ENCODE measurements at regions not wholly inside any gene's neighbourhood (a gene's known extent, or its start where the extent isn't known, plus 50 kb on each side); places are given as distances from the start of the nearest gene placed in this dataset.

DNA sequence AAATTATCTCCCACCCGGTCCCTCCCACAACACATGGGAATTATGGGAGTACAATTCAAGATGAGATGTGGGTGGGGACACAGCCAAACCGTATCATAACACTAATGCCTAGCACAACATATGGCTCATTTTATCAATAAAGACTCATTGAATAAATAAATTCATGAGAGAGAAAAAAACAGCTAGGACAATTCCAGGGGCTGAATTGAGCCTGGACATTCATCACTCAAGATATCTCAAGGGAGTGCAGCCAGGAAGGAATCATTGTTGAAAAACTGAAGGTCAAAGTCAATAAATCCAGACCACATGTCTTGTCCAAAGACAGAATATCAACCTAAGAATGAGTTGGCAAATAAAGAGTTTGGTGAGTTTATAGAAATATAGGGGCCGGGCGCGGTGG, 644.1 kb downstream of the PLPP3 start (continued):
- TF ChIP-seq, protein P1, sequence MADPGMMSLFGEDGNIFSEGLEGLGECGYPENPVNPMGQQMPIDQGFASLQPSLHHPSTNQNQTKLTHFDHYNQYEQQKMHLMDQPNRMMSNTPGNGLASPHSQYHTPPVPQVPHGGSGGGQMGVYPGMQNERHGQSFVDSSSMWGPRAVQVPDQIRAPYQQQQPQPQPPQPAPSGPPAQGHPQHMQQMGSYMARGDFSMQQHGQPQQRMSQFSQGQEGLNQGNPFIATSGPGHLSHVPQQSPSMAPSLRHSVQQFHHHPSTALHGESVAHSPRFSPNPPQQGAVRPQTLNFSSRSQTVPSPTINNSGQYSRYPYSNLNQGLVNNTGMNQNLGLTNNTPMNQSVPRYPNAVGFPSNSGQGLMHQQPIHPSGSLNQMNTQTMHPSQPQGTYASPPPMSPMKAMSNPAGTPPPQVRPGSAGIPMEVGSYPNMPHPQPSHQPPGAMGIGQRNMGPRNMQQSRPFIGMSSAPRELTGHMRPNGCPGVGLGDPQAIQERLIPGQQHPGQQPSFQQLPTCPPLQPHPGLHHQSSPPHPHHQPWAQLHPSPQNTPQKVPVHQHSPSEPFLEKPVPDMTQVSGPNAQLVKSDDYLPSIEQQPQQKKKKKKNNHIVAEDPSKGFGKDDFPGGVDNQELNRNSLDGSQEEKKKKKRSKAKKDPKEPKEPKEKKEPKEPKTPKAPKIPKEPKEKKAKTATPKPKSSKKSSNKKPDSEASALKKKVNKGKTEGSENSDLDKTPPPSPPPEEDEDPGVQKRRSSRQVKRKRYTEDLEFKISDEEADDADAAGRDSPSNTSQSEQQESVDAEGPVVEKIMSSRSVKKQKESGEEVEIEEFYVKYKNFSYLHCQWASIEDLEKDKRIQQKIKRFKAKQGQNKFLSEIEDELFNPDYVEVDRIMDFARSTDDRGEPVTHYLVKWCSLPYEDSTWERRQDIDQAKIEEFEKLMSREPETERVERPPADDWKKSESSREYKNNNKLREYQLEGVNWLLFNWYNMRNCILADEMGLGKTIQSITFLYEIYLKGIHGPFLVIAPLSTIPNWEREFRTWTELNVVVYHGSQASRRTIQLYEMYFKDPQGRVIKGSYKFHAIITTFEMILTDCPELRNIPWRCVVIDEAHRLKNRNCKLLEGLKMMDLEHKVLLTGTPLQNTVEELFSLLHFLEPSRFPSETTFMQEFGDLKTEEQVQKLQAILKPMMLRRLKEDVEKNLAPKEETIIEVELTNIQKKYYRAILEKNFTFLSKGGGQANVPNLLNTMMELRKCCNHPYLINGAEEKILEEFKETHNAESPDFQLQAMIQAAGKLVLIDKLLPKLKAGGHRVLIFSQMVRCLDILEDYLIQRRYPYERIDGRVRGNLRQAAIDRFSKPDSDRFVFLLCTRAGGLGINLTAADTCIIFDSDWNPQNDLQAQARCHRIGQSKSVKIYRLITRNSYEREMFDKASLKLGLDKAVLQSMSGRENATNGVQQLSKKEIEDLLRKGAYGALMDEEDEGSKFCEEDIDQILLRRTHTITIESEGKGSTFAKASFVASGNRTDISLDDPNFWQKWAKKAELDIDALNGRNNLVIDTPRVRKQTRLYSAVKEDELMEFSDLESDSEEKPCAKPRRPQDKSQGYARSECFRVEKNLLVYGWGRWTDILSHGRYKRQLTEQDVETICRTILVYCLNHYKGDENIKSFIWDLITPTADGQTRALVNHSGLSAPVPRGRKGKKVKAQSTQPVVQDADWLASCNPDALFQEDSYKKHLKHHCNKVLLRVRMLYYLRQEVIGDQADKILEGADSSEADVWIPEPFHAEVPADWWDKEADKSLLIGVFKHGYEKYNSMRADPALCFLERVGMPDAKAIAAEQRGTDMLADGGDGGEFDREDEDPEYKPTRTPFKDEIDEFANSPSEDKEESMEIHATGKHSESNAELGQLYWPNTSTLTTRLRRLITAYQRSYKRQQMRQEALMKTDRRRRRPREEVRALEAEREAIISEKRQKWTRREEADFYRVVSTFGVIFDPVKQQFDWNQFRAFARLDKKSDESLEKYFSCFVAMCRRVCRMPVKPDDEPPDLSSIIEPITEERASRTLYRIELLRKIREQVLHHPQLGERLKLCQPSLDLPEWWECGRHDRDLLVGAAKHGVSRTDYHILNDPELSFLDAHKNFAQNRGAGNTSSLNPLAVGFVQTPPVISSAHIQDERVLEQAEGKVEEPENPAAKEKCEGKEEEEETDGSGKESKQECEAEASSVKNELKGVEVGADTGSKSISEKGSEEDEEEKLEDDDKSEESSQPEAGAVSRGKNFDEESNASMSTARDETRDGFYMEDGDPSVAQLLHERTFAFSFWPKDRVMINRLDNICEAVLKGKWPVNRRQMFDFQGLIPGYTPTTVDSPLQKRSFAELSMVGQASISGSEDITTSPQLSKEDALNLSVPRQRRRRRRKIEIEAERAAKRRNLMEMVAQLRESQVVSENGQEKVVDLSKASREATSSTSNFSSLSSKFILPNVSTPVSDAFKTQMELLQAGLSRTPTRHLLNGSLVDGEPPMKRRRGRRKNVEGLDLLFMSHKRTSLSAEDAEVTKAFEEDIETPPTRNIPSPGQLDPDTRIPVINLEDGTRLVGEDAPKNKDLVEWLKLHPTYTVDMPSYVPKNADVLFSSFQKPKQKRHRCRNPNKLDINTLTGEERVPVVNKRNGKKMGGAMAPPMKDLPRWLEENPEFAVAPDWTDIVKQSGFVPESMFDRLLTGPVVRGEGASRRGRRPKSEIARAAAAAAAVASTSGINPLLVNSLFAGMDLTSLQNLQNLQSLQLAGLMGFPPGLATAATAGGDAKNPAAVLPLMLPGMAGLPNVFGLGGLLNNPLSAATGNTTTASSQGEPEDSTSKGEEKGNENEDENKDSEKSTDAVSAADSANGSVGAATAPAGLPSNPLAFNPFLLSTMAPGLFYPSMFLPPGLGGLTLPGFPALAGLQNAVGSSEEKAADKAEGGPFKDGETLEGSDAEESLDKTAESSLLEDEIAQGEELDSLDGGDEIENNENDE (IDR thresholded peaks at IDR 0.05; ENCODE audit: insufficient replicate concordance, low read length), result no peak
- TF ChIP-seq NANOG (IDR thresholded peaks at IDR 0.05; ENCODE audit: insufficient read depth, low read depth, low read length, poor library complexity, severe bottlenecking), result no peak
- TF ChIP-seq YY1 (IDR thresholded peaks at IDR 0.05; ENCODE audit: low read depth, low read length), result no peak
- no peak for TF ChIP-seq E2F6 (IDR thresholded peaks at IDR 0.05)
